NCI-H446 treated with DMSO at 0.1 percent for 48 hours (cell line): ENCODE measurements at regions not wholly inside any gene's neighbourhood (a gene's known extent, or its start where the extent isn't known, plus 50 kb on each side); places are given as distances from the start of the nearest gene placed in this dataset.
"Not testable (repeated sequence)": the region's sequence is repeated elsewhere in the genome, so short reads cannot be mapped to it uniquely, and the experiment has no call there.

ENCODE experiments used
- DNase-seq: peaks from one replicate; lab custom pipeline; 2025; lab: John Stamatoyannopoulos, UW

DNA sequence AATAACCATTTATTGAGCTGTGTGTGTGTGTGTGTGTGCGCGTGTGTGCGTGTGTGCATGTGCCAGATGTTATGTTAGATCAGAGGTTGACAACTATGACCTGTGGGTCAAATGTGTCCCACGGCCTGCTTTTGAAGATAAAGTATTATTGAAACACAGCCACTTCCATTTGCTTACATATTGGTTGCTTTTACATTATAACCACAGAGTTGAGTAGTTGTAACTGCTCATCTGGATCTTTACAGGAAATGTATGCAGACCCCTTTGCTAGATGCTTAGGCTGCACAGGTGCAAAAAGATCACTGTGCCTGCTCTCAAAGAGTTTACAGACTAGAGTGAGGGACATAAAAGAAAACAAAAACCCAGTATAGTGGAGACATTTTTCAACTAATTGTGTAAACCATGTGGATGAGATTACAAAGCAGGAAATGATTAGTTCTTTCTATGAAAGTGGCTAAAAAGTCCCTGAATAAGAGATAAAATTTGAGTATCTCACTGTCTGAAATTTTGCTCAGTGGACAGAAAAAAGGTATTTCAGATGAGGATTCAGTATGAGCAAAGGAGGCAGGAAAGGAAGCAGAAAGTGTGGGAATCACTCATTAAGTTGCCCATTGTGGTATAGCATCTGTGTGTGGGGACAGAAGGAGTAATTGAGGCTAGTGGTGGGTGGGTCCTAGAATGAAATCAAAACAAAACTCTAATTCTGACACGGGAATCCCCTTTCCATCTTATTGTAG, 188.4 kb downstream of the PAH start:
- no peak for DNase-seq

DNA sequence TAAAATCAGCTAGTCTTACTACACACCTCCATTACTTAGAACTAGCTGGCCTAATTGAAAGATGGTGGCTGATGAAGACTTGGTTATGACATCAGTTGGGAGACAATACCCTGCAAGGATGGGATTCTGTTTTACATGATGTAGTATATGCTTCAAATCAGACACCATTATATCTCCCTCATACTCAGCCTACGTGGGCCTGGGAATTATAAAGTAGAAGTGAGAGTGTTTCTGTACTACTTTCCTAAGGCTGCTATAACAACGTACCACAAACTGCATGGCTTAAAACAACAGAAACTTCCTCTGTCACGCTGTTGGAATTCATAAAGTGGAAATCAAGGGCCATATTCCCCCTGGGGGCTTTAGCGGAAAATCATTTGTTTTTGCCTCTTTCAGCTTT, 190.4 kb downstream of the PAH start:
- DNase-seq = no peak

DNA sequence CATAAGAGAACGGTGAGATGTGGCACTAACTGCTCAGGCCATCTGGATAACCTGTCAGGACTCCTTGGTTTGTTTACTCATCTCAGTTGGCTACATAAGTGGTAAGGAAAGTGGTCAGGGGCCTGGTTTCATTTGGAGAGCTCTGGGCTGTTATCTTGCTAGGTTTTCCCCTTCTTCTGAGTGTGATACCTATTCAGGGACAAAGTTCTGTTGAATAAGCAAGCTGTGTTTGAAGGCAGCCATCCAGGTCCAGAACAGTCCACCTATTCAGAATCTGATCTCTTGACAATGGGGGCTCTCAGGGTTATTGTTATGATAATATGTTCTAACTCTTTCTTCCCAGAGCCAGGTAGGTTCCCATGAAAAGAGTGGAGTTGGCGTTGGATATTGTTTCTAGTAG, 194.9 kb downstream of the PAH start:
- no peak for DNase-seq

DNA sequence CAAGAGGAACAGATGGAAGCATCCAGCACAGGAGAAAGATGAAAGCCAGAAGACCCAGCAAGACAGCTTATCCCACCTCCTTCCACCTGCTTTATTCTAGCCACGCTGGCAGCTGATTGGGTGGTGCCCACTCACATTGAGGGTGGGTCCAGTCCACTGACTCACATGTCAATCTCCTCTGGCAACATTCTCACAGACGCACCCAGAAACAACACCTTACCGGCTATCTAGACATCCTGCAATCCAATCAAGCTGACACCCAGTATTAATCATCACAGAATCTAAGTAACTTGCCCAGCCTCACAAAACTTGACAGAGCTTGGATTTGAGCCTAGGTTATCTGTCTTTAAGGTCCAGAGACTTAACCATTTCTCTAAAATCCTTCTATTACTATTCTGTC, 208.9 kb downstream of the PAH start:
- DNase-seq = no peak

DNA sequence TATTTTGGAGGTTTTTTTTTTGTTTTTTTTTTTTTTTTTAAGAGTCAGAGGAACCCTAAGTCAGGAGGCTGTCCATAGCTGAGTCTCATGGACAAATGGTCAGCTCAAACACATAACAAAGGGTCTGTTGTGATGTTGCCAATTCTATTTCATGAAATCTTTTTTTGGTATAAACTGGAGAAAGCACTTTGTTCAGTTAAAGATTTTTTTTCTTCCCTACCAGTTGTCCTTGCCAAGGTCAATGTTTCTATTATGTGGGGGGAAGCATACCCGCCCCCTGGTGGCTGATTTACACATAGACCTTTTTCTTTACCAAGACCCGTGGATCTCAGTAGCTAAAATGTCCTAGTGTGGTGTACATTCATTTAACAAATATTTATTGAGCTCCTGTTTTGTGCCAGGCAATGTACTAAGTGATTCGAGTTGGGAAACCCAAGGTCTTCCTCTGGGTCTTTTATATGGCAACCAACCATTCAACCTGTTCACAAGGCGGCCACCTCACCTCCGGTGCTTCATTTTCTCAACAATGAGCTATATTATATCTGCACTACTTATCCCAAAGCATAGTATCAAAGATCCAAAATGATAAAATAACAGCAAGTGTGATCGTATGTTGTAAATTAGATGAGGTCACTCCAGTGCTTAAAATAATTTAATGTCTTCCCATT, 214.5 kb downstream of the PAH start:
- DNase-seq = no peak

DNA sequence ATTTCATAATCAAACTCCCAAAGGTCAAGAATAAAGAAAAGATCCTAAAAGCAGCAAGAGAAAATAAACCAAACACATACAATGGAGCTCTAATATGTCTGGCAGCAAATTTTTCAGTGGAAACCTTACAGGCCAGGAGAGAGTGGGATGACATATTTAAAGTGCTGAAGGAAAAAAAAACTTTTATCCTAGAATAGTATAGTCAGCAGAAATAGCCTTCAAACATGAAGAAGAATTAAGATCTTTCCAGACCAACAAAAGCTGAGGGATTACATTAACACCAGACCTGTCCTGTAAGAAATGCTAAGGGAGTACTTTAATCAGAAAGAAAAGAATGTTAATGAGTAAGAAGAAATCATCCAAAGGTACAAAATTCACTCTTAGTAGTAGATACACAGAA, 215.7 kb upstream of the IGF1 start:
- no peak for DNase-seq

DNA sequence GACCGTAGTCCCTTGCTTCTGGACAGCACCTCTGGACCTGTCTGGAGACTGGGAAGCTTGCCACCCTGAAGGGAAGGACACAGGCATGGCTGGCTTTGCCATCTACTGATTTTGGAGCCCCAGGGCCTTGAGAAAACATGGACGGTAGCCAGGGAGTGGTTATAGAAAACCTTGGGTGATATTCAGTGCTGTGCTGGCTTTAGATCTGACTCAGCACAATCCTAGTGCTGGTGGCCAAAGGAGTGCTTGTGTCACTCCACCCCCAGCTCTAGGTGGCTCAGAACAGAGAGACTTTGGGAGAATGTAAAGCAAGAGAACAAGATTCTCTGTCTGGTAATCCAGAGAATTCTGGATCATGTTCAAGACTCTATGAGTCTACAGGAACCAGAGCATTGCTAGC, 214.5 kb upstream of the IGF1 start:
- no peak for DNase-seq

DNA sequence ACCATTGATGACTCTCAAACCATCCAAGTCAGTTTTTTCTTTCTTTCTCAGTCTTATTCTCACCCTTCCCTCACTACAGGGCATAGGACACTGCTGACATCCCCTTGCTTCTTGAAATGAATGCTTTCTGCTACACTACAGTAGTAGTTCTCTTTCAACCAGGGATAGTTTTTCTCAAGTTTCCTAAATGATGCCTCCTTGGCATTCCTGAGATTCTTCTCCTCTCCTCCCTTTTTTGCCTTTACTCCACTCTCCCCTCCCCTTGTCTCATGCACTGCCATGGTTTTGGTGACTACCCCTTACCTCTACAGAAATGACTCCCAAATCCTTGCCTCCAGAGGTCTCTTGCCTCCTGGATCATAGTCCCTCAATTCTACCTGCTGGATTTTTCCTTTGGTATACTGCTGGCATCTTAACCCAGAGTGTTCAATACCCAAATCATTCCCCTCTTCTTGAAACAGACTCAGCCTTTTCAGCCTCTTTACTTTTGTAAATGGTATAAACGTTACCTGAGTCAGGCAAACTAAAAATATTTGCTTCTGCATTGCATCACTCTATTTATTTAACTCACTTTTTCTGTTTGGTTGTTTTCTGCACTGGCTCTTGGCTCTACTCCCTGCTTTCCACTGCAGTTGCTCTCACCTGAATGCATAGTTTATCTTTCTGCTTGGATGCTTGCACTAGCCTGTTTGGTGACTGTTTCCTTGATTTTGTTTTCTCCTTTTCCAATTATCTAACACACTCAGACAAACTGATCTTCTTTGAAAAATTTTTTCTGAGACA, 211.6 kb upstream of the IGF1 start:
- DNase-seq = no peak

DNA sequence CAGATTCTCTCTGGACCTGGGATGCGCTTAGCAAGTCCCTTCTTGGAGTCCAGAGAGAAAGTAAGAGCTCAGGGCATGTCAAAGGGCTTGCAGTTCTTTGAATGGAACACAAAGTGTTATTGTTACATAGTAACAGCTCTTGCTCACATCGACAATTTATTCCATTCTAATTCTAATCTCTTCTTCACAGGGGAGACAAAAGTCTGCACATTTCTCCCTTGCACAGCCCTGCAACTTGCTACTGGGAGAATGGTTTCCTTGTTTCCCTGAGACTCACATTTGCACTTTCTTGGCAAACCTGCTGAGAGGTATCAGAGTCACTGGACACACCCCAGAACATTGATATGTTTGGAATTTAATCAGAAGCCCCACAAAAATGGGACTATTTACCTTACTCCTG, 209.9 kb upstream of the IGF1 start:
- no peak for DNase-seq

DNA sequence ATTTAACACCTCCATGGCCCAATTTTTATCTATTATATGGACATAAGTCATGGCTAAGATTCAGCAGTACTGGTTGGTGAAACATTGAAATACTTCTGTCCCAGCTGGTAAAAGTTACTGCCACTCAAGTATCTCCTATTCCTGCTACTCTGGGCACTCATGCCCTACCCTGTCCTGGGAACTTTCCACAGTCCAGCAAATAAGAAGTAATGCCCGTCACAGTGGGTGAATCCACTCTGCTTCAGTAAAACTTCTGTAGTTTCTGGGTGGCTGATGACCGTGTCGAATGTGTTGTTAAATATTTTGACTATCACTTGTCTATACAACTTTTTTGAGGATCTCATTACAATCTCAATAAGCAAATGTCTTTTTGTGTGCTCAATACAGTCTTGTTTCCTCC, 209.3 kb upstream of the IGF1 start:
- DNase-seq = no peak

DNA sequence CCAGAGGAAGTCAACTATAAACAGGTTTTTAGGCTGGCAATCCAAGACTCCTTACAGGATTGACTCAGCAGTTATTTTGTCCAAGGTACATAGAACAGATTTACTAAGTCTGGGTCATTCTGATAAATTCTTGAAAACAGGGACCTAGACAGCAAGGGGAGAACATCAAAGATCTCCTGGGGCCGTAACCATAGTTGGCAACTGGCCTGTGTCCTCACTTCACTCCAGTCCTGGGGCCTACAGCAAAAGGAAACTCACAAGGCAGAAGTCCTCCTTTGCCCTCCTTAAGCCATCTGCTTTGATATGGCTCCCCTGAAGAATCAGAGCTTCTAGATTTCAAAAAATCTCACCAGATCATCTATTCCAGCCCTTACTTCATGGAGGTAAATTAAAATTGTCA, 207.2 kb upstream of the IGF1 start:
- DNase-seq = no peak

DNA sequence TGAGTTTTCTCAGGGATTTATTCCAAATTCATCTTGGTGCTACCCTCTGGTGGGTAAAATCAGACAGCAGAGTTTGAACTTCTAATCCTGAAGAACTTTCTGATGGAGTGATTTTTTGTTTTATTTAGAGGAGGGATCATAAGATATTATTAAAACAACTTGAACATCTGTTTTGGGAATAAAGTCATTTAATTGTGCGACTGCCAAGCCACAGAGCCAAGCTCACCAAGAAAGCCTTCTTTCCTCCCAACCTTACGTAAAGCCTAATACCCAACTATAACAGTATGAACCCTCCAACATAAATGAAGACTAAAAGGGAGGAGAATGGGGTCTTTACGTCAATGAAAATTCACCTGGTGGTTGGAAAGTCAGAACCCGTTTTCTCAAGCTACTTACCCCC, 205.5 kb upstream of the IGF1 start:
- DNase-seq = no peak

DNA sequence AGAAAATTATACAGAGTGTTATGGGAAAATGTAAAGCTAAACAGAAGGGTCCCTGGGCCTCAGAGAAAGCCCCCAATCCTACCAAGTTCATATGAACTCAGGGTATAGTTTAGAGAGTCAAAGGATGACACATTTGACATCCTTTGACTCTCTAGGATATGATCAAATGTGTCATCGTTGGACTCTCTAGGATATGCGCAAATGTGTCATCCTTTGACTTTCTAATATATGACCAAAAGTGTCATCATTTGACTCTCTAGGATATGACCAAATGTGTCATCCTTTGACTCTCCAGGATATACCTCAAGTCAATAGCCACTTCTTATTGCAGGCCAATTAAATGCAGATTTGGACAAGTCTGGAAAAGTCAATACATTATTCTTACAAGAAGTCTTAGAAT, 204.8 kb upstream of the IGF1 start:
- no peak for DNase-seq

DNA sequence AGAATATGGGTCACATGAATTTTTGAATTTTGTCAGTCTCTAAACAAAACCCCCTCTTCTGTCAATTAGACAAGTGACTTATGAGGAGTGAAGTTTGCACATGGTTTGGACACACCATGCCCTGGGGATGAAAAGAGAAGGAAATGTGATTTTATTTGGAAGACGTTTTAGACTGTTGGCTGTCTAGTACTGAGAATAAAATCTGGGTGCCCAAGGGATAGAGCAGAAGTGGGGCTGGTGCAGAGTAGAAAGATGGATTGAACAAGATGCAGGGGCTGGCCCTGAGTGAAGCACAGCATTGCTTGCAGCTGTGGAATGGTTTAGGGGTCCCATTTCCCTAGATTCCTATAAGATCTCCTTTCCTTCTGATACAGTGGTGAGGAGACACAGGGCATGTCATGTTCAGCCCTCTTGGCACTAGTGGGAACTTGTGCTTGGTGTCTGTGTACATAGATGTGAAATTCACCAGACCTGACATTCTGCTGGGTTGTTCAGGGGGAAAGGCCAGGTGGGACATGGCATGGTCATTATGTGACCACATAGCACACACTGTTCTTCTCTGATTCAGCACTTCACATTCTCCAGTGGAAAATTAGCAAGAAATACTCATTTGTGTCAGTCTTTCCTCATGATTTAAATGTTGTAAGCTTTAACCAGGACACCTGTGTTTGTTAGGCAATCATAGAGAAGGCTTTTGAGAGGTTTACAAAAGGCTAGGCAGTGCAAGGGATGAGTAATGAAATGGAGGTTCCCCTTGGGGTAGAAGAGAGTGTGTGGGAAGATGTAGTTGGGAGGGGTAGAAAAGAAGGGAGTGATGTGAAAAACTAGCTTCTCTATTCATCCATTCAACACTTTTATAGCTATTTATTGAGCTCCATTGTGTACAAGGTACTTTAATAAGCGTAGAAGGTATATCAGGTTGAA, 202.3 kb upstream of the IGF1 start:
- DNase-seq = no peak

DNA sequence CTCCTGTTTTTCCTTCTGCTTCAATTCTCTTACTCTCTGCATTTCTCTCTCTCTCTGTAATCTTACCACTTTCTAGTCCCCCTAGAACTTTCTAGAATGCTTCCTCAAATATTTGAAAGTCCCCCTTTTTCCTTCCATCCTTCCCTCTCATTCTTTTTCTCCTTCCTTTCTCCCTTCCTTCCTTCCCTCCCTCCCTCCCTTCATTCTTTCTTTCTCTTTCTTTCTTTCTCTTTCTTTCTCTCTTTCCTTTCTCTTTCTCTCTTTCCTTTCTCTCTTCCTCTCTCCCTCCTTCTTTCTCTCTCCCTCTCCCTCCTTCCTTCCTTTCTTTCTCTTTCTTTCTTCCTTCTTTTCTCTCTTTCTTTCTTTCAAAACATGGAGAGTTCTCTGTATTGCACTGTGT, 201.4 kb upstream of the IGF1 start:
- no peak for DNase-seq

DNA sequence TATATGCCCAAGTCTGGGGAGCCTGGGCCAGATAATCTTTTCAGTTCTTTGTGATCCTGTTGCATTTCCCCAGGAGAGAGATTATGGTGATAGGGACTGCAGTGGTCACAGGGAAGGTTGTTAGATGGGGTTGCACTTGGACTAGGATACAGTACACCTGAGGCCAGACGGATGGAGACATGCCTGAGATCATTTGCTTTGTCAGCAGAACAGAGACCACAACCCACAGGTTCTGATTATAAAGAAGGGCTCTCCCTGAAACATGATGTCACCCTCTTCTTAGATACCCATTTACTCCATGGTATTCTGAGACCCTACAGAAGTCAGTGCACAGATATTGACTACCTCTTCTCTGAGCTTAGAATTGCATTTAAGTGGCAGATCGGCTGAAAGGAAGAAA, 200.9 kb upstream of the IGF1 start:
- DNase-seq = no peak

DNA sequence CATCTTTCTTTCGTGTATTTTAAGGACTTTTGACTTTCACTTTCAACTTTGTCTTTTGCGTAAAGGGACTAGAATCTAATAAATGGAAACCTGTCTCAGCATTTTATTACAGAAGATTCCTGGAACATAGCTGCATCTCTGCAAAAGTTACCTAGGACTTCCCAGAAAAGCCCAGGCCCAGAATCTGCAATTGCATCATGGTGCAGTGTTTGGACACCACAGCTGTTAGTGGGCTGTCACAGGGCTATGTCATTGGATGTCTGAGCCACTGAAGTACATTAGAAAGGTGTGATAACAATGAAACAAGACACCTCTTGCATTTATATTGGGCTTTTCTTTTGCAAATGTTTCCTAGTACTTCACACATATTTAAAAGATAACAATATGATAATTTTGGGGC, 199.9 kb upstream of the IGF1 start:
- DNase-seq = no peak

DNA sequence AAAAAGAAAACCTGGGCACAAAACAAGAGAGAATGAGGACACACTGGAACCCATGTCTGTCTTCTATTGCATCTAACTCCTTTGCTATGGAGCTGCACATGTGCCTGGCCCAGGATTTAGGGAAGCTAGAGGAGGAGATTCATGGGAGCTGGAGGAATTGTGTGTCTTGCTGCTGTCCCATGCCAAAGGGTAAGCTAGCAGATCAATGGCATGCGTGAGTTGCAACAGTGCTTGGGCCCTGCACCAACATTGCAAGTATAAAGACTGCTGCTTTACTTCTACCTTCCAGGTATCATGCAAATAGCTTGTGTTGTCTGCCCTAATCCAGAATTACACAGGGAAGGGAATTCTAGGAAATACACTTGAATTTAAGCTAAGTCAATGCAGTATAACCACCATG, 196.4 kb upstream of the IGF1 start:
- DNase-seq = no peak

DNA sequence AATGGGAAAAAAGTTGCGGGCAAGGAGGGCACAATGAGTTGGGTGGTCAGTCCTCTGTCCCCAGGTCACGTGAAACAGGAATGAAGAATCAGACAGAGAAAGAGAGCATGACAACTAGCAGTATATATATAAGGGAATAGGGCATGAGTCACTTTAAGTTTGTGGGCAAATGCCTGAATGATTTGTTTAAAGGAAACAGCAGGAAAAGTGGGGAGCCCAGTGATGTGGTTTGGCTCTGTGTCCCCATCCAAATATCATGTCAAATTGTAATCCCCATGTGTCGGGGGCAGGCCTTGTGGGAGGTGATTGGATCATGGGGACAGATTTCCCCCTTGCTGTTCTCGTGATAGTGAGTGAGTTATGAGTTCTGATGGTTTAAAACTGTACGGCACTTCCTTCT, 195.3 kb upstream of the IGF1 start:
- DNase-seq = no peak

DNA sequence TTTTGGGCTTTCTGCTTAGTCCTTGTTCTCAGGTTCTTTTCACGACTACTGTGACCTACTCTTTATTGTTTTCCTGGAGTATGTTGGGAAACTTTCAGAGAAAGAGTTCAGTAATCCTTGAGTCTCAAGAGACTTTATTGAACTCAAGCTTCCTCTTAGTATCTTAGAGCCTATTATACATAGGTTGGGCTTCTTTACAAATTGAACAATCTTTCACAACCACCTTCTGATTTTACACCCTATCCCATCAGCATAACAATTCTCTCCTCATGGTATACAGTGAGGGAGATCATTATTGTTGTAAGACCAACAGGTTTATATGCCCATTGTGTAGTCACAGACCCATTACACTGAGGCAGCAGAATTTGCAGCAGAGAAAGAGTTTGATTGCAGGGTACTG, 193.2 kb upstream of the IGF1 start:
- DNase-seq = no peak

DNA sequence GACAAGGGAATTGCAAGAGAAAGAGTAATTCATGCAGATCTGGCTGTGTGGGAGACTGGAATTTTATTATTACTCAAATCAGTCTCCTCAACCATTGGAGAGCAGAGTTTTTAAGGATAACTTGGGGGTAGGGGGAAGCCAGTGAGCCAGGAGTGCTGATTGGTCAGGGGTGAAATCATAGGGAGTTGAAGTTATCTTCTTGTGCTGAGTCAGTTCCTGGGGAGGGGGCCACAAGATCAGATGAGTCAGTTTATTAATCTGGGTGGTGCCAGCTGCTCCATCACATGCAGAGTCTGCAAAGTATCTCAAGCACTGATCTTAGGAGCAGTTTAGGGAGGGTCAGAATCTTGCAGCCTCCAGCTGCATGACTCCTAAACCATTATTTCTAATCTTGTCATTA, 191.8 kb upstream of the IGF1 start:
- DNase-seq = not testable (repeated sequence)

DNA sequence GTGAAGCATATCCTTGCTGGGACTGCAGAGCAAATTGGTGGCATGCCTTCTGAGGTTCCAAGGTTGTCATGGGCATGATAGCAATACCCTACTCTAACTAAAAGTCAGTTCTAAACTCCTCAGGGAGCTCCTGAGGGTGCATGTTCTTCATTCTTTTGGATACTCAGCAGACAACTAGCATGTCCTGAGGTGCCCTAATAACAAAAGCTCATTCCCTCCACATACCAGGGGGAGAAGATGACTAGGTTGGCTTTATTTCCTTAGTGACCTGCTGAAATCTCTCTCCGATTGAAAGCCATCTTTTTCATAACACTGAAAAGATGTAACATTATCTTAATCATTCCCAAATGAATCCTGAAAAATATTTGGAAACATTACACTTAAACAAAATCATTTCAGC, 188.7 kb upstream of the IGF1 start:
- DNase-seq = no peak
